Nephron (organoid): ENCODE measurements at regions not wholly inside any gene's neighbourhood (a gene's known extent, or its start where the extent isn't known, plus 50 kb on each side); places are given as distances from the start of the nearest gene placed in this dataset.
"Not testable (repeated sequence)": the region's sequence is repeated elsewhere in the genome, so short reads cannot be mapped to it uniquely, and the experiment has no call there.

Experiments
- H3K27ac Mint-ChIP-seq, 3 experiments: 2 replicates each; pipeline ENCODE4 v1.8.0; 2020; ENCODE audit warnings: mixed read lengths in 3 of 3, mild to moderate bottlenecking in 2 of 3, moderate library complexity in 1 of 3
- H3K27me3 Mint-ChIP-seq: 2 replicates; pipeline ENCODE4 v1.8.0; 2021; ENCODE audit warnings: low read depth, mild to moderate bottlenecking, moderate library complexity, mixed read lengths
- H3K36me3 Mint-ChIP-seq: 2 replicates; pipeline ENCODE4 v1.8.0; 2020; ENCODE audit warnings: low read depth, mixed read lengths
- H3K4me1 Mint-ChIP-seq: 2 replicates; pipeline ENCODE4 v1.8.0; 2020; ENCODE audit warnings: mixed read lengths
- H3K4me3 Mint-ChIP-seq, 3 experiments: 2 replicates each; pipeline ENCODE4 v1.8.0; 2020; ENCODE audit warnings: mild to moderate bottlenecking in 3 of 3, mixed read lengths in 3 of 3, moderate library complexity in 2 of 3
- H3K9me3 Mint-ChIP-seq: 2 replicates; pipeline ENCODE4 v1.8.0; 2020; ENCODE audit warnings: mixed read lengths
- TF ChIP-seq, protein P1 (sequence below), 3 experiments: fragments of 200-600 bp; sonication (generic); IDR thresholded peaks; one replicate each; pipeline ENCODE4 v1.5.0; 2021; ENCODE audit warnings: antibody characterized with exemption in 3 of 3; ENCODE audit not compliant: unreplicated experiment in 3 of 3

DNA sequence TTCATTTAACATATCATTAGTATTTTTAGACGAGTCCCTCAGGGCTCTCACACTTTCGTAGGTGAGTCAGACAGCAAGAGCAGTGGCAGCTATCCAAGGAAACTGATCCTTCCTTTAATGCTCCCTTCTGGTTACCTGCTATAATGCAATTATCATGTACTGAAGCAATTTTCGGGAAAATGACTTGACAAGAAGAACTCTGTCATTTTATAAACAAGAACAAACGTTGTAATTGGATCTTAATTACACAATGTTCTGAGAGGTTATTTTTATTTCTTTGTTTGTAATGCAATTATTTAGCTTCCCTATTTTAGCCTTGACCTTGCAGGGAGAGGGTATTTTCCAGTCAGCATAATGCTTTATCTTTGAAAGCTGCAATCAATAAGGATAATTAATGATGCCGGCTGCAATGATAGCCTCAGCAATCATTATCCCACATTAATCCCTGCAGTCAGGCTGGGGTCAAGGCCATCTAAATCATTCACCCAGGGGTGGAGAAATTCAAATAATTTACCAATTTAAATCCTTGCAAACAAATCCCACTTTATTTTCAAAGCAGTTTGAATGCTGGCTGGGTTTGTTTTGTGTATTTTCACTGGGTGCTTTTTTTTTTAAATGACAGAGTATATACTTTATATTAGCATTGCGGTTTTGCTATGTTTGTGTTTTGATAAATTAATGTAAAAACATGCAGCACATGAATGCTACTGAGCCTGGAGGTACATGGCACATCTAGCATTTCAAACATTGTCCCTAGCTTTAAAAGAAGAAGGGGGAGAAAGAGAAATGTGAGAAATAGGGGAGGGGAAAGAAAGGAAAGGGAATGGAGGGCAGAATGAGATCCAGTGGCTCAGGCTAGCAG, 249.9 kb downstream of the SHOX2 start:
- TF ChIP-seq, protein P1, sequence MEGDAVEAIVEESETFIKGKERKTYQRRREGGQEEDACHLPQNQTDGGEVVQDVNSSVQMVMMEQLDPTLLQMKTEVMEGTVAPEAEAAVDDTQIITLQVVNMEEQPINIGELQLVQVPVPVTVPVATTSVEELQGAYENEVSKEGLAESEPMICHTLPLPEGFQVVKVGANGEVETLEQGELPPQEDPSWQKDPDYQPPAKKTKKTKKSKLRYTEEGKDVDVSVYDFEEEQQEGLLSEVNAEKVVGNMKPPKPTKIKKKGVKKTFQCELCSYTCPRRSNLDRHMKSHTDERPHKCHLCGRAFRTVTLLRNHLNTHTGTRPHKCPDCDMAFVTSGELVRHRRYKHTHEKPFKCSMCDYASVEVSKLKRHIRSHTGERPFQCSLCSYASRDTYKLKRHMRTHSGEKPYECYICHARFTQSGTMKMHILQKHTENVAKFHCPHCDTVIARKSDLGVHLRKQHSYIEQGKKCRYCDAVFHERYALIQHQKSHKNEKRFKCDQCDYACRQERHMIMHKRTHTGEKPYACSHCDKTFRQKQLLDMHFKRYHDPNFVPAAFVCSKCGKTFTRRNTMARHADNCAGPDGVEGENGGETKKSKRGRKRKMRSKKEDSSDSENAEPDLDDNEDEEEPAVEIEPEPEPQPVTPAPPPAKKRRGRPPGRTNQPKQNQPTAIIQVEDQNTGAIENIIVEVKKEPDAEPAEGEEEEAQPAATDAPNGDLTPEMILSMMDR (IDR thresholded peaks at IDR 0.05; ENCODE audit: unreplicated experiment in 3 of 3): no peak
- Mint-ChIP-seq H3K9me3 (peaks cover 8% of the 10 kb centered on the region), H3K4me3 (no peak overlapping the region), H3K27ac (peak overlapping the region; percentile 39 to 62 (median 58)), H3K4me1 (peaks cover 38% of the 10 kb centered on the region), H3K27me3 (peaks cover 10% of the 10 kb centered on the region), H3K36me3 (no peaks in the 10 kb centered on the region)

DNA sequence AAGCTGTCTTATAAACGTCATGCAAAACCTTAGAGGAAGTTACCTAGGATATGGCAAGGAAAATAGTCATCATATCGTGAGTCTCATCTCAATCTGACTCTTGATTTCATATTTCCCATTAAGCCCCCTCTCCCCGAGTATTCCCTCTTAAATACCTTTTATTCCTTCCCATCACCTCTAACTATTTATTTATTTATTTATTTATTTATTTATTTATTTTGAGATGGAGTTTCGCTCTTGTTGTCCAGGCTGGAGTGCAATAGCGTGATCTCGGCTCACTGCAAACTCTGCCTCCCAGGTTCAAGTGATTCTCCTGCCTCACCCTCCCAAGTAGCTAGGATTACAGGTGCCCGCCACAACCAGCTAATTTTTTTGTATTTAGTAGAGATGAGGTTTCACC, 260.4 kb downstream of the SHOX2 start:
- H3K4me1 Mint-ChIP-seq: peaks cover 24% of the 10 kb centered on the region
- H3K9me3 Mint-ChIP-seq, H3K27me3 Mint-ChIP-seq: not testable (repeated sequence)

DNA sequence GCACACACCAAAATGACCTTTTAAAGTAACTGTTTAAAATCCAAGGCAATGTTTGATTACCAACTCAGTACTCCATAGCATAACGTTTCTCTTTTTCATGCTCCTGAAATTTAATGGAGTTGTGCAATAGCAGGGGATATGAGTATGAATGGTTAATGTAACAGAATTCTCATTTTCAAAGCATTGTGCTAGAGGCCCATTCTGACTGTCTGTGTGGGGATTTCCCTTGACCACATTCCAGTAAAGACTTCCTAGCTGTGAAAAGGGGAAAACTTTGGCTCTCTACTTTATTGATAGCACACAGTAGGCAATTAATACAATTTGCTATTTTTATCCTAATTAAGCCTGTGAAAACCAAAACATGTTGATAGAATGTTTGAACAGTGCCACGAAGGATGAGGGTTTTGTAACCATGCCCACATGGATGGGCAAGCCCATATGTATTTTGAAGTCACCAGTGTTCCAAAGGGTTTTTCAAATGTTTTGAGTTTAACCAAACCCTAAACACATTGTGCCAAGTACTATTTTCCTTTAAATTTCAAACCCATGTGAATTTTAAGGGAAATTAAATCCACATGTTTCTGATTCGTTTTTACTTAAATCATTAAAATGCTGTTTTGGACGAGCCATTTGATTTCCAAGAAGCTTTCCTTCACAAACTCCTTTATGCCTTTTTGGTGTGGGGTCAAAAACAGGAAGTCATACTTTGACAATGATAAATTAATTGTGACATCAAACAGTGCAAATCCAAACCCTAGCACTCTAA, 261.2 kb downstream of the SHOX2 start:
- H3K4me3 Mint-ChIP-seq: no peak overlapping the region
- no peaks in the 10 kb centered on the region for H3K36me3 Mint-ChIP-seq
- TF ChIP-seq, protein P1 (IDR thresholded peaks at IDR 0.05; ENCODE audit: unreplicated experiment in 3 of 3): no peak
- H3K27ac Mint-ChIP-seq: no peak overlapping the region
- H3K4me1 Mint-ChIP-seq: peaks cover 24% of the 10 kb centered on the region
- H3K27me3 Mint-ChIP-seq: no peaks in the 10 kb centered on the region
- H3K9me3 Mint-ChIP-seq: no peaks in the 10 kb centered on the region

More for the DNA sequence above, 260.4 kb downstream of the SHOX2 start:
- H3K4me3 Mint-ChIP-seq, H3K27ac Mint-ChIP-seq, H3K36me3 Mint-ChIP-seq: not testable (repeated sequence)

DNA sequence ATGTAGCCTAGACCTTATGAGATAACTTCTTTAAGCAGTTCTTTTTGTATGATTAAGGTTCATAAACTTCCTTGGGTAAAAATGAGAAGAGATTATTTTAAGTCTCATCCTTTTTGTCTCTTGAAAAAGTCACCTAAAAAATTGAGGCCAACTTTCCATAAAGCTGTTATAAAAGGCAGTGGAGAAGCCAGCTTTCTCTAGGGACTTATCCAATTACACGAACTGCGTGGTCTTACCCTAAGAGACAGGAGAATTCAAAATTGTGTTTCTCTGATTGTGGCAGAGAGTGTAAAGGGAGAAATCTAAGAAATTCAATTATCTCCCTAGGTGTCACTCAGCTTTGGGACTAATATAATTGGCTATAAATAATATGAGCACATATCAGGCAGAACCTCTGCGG, 262.0 kb downstream of the SHOX2 start:
- Mint-ChIP-seq H3K4me1 (peaks cover 24% of the 10 kb centered on the region), H3K27me3 (no peaks in the 10 kb centered on the region), H3K27ac (peak overlapping the region in 1 of 3 experiments; percentile 8), H3K36me3 (no peaks in the 10 kb centered on the region), H3K4me3 (no peak overlapping the region), H3K9me3 (no peaks in the 10 kb centered on the region)
- TF ChIP-seq, protein P1 (IDR thresholded peaks at IDR 0.05; ENCODE audit: unreplicated experiment in 3 of 3): no peak

DNA sequence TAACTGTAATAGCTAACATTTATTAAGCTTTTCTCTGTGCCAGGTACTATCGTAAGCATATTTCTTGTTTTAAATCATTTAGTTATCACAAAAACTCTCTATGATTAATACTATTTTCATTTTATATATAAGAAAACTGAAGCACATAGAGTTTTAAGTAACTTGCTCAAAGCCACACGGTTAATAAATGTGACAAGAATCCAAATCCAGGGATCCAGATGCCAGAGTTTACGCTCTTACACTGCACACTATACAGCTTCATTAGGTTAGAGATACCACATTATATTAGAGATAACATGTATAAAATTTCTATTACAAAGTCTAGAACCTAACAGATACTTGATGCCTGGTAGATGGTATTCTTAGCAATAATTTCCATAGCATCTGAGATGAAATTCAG, 265.2 kb downstream of the SHOX2 start:
- no peak overlapping the region for H3K27ac Mint-ChIP-seq
- H3K36me3 Mint-ChIP-seq: no peaks in the 10 kb centered on the region
- H3K4me3 Mint-ChIP-seq: no peak overlapping the region
- no peaks in the 10 kb centered on the region for H3K9me3 Mint-ChIP-seq
- H3K4me1 Mint-ChIP-seq: peaks cover 25% of the 10 kb centered on the region
- H3K27me3 Mint-ChIP-seq: no peaks in the 10 kb centered on the region
- TF ChIP-seq, protein P1 (IDR thresholded peaks at IDR 0.05; ENCODE audit: unreplicated experiment in 3 of 3): no peak

DNA sequence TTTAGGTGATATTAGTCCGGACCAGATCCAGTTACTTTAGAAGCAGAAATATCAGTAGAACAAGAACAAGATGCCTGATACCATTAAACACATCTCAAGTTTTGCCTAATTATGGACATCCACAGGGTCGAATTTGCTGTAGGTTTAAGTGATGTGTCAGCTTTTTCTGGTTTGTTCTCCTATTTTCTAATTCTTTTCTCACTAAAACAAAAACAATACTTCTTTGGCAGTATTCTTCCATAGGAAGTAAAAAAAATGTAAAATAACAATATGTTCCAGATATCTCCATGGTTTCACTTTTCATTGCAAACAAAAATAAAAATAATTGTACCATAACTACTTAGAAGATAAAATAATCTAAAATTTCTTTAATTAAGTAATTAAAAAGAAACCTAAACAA, 265.7 kb downstream of the SHOX2 start:
- Mint-ChIP-seq H3K4me3 (no peak overlapping the region), H3K9me3 (no peaks in the 10 kb centered on the region), H3K36me3 (no peaks in the 10 kb centered on the region), H3K27me3 (no peaks in the 10 kb centered on the region), H3K4me1 (peaks cover 25% of the 10 kb centered on the region), H3K27ac (no peak overlapping the region)
- TF ChIP-seq, protein P1 (IDR thresholded peaks at IDR 0.05; ENCODE audit: unreplicated experiment in 3 of 3): no peak
